ENCODE measurements at regions not wholly inside any gene's neighbourhood (a gene's known extent, or its start where the extent isn't known, plus 50 kb on each side); places are given as distances from the start of the nearest gene placed in this dataset.
"Not testable (repeated sequence)": the region's sequence is repeated elsewhere in the genome, so short reads cannot be mapped to it uniquely, and the experiment has no call there.

DNA sequence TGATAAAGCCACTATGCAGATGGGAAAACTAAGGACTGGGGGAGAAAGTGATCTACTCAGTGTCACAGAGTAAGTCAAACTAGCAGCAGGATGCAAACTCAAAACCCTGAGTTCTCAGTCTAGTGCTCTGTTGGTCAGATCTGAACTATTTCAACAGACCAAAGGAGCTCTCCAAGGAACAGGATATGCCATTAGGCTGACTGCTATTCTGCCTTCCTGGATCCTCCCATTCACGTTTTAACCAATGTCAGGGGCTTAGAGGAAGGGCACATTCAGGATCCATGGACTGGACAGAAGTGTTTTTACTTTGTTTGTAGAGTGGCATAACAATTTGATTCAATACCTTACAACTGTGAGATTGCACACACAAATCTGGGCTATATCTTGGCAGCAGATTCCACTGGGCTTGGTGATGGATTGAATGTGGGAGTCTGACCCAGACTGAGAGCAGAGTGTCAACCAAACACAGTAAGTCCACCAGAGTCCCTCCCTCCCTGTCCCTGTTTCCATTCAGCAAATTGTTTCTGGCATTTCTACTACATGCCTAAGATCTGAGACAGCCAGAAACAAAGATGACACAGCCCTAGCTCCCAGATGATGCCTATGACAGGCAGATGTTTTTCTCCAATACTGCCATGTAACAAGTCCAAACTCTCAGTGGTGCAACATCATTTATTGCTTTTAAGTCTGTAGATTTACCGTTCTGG, 337.8 kb upstream of the CDH5 start:
- H3K9me3 ChIP-seq (ENCODE audit: control insufficient read depth, low read length, poor library complexity, severe bottlenecking): no peaks in the 10 kb centered on the region
- no peak for DNase-seq
- peaks cover 4% of the 10 kb centered on the region for H3K27me3 Mint-ChIP-seq
- H3K36me3 Mint-ChIP-seq (ENCODE audit: low read depth): no peaks in the 10 kb centered on the region
- H3K27ac Mint-ChIP-seq: no peak overlapping the region
- H3K4me3 Mint-ChIP-seq: no peak overlapping the region
- ATAC-seq: no peak
- no peaks in the 10 kb centered on the region for H3K4me1 Mint-ChIP-seq

DNA sequence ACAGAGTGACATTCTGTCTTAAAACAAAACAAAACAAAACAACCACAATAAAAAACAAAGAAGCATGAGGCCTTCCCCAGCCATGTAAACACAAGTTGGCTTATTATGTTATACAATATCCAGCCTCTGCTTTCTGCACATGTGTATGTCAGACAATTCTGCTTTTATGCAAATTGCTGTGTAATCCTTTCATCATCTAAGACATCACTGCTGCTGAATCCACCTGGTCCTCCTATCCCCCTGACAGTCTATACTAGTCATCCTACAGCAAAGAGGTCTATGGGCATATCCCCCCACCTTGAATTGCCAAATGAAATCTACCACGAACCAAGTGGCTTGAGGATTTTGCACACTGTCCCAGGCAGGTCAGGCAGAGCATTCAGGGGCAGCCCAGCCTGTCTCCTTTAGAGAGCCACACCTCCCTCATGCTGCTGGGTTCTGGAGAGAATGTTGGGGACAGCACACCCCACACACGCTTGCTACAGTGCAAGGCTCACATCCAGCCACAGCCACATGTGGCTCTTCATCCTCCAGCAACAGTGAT, 339.6 kb upstream of the CDH5 start:
- H3K4me1 Mint-ChIP-seq: no peaks in the 10 kb centered on the region
- ATAC-seq: no peak
- DNase-seq: no peak
- no peaks in the 10 kb centered on the region for H3K36me3 Mint-ChIP-seq (ENCODE audit: low read depth)
- no peaks in the 10 kb centered on the region for H3K9me3 ChIP-seq (ENCODE audit: control insufficient read depth, low read length, poor library complexity, severe bottlenecking)
- no peak overlapping the region for H3K4me3 Mint-ChIP-seq
- no peaks in the 10 kb centered on the region for H3K27me3 Mint-ChIP-seq
- no peak overlapping the region for H3K27ac Mint-ChIP-seq

- Mint-ChIP-seq H3K4me3 (no peak overlapping the region), H3K27me3 (no peaks in the 10 kb centered on the region), H3K4me1 (no peaks in the 10 kb centered on the region), H3K36me3 (ENCODE audit: low read depth) (no peaks in the 10 kb centered on the region), H3K27ac (no peak overlapping the region)
- DNase-seq: no peak
- ATAC-seq: no peak
- no peaks in the 10 kb centered on the region for H3K9me3 ChIP-seq (ENCODE audit: control insufficient read depth, low read length, poor library complexity, severe bottlenecking)
These were observed 340.3 kb upstream of the CDH5 start for GRCh38 chr16:66026211-66026610.

GRCh38 chr16:66025751-66026150, 340.7 kb upstream of the CDH5 start:
- Mint-ChIP-seq H3K4me1 (no peaks in the 10 kb centered on the region), H3K4me3 (no peak overlapping the region), H3K27ac (no peak overlapping the region), H3K36me3 (ENCODE audit: low read depth) (no peaks in the 10 kb centered on the region), H3K27me3 (no peaks in the 10 kb centered on the region)
- ATAC-seq (no peak), DNase-seq (no peak)
- H3K9me3 ChIP-seq (ENCODE audit: control insufficient read depth, low read length, poor library complexity, severe bottlenecking): no peaks in the 10 kb centered on the region

DNA sequence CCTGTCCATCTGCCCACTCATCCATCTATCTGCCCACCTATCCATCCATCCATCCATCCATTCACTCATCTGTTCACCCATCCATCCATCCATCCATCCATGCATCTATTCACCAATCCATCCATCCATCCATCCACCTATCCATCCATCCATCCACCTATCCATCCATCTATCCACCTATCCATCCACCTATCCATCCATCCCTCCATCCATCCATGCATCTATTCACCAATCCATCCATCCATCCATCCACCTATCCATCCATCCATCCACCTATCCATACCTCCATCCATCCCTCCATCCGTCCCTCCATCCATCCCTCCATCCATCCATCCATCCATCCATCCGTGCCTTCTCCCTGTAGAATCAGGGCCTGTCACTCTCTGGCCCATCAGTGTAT, 341.9 kb upstream of the CDH5 start:
- not testable (repeated sequence) for H3K4me1 Mint-ChIP-seq; H3K9me3 ChIP-seq (ENCODE audit: control insufficient read depth, low read length, poor library complexity, severe bottlenecking); H3K27ac Mint-ChIP-seq; ATAC-seq; H3K36me3 Mint-ChIP-seq (ENCODE audit: low read depth); H3K27me3 Mint-ChIP-seq; H3K4me3 Mint-ChIP-seq; DNase-seq

GRCh38 chr16:66023481-66023880, 343.0 kb upstream of the CDH5 start:
- ATAC-seq (no peak), DNase-seq (no peak)
- Mint-ChIP-seq H3K27ac (no peak overlapping the region), H3K4me3 (no peak overlapping the region), H3K4me1 (no peaks in the 10 kb centered on the region), H3K36me3 (ENCODE audit: low read depth) (no peaks in the 10 kb centered on the region), H3K27me3 (no peaks in the 10 kb centered on the region)
- no peaks in the 10 kb centered on the region for H3K9me3 ChIP-seq (ENCODE audit: control insufficient read depth, low read length, poor library complexity, severe bottlenecking)

DNA sequence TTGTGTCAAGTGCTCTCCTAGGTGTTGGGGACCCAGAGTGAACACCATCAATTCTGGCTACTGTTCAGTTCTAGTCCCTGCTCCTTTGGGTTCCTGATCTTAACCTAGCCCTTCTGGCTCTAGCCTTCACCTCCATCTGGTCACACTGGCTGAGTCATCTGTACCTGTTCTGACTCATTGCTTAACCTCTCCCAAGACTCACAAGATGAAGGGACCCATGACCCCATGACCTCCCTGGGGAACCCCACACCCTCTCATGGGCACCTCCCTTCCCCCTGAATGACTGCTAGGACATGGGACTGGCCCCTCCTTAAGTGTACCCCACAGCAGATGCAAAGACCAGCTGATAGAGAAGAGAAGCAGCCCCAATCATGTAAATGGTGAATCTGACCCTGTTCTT, 345.8 kb upstream of the CDH5 start:
- Mint-ChIP-seq H3K4me1 (no peaks in the 10 kb centered on the region), H3K4me3 (no peak overlapping the region), H3K36me3 (ENCODE audit: low read depth) (no peaks in the 10 kb centered on the region), H3K27me3 (no peaks in the 10 kb centered on the region), H3K27ac (no peak overlapping the region)
- DNase-seq (no peak), ATAC-seq (no peak)
- H3K9me3 ChIP-seq (ENCODE audit: control insufficient read depth, low read length, poor library complexity, severe bottlenecking): no peaks in the 10 kb centered on the region

DNA sequence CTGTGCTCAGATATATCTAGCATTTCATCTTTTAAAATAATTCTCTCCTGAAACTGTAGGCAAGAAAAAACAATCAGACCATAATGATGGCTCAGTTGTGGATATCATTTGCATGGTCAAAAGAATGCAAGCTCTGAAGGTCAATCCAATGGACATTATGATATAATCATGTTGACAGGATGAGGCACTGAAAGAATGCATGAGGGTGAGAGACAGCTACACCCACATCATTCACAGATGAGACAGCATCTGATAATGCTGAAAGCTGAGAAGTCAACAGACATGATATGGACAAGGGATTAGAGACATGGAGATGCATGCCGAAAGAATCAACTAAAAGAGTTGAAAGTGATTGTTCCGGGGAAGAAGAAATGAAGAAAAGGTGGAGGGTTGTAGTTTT, 346.4 kb upstream of the CDH5 start:
- H3K27me3 Mint-ChIP-seq: peaks cover 1% of the 10 kb centered on the region

DNA sequence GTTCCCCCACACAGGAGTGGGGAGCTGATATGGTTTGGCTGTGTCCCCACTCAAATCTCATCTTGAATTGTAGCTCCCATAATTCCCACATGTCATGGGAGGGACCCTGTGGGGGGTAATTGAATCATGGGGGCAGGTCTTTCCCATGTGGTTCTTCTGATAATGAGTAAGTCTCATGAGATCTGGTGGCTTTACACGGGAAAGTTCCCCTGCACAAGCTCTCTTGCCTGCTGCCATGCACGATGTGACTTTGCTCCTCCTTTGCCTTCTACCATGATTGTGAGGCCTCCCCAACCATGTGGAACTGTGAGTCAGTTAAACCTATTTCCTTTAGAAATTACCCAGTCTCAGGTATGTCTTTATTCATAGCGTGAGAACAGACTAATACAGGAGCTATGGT, 347.0 kb upstream of the CDH5 start:
- not testable (repeated sequence) for DNase-seq; ATAC-seq; H3K9me3 ChIP-seq (ENCODE audit: control insufficient read depth, low read length, poor library complexity, severe bottlenecking); H3K27ac Mint-ChIP-seq; H3K4me1 Mint-ChIP-seq; H3K27me3 Mint-ChIP-seq; H3K36me3 Mint-ChIP-seq (ENCODE audit: low read depth); H3K4me3 Mint-ChIP-seq

More for the DNA sequence above, 346.4 kb upstream of the CDH5 start:
- Mint-ChIP-seq H3K27ac (no peak overlapping the region), H3K4me3 (no peak overlapping the region), H3K4me1 (no peaks in the 10 kb centered on the region), H3K36me3 (ENCODE audit: low read depth) (no peaks in the 10 kb centered on the region)
- H3K9me3 ChIP-seq (ENCODE audit: control insufficient read depth, low read length, poor library complexity, severe bottlenecking): no peaks in the 10 kb centered on the region
- ATAC-seq (no peak), DNase-seq (no peak)

- no peaks in the 10 kb centered on the region for H3K36me3 Mint-ChIP-seq (ENCODE audit: low read depth)
- no peak overlapping the region for H3K4me3 Mint-ChIP-seq
- ATAC-seq (no peak), DNase-seq (no peak)
- no peaks in the 10 kb centered on the region for H3K4me1 Mint-ChIP-seq
- H3K27ac Mint-ChIP-seq: no peak overlapping the region
- H3K9me3 ChIP-seq (ENCODE audit: control insufficient read depth, low read length, poor library complexity, severe bottlenecking): no peaks in the 10 kb centered on the region
- peaks cover 20% of the 10 kb centered on the region for H3K27me3 Mint-ChIP-seq
These were observed 352.3 kb upstream of the CDH5 start for GRCh38 chr16:66014221-66014620.

- Mint-ChIP-seq H3K27ac (no peak overlapping the region), H3K4me3 (no peak overlapping the region), H3K4me1 (no peaks in the 10 kb centered on the region), H3K27me3 (peaks cover 20% of the 10 kb centered on the region), H3K36me3 (ENCODE audit: low read depth) (no peaks in the 10 kb centered on the region)
- H3K9me3 ChIP-seq (ENCODE audit: control insufficient read depth, low read length, poor library complexity, severe bottlenecking): no peaks in the 10 kb centered on the region
- no peak for DNase-seq
- no peak for ATAC-seq
These were observed 353.0 kb upstream of the CDH5 start for GRCh38 chr16:66013486-66013885.

DNA sequence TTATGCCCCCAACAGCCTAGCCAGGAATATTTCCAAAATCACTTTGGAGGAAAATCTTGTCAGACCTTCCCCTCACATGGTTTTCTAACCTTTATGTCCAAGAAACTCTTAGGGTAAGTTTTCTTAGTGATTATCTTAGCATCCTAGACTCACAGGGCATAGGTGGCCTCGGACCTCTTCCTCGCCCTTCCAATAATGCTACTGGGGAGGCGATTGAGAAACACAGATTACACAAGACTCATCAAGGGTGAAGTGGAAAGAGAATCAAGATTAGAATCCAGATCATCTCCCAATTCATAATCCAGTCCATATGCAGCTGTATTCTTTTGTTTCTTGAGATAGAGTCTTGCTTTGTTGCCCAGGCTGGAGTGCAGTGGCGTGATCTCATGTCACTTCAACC, 358.4 kb upstream of the CDH5 start:
- peaks cover 5% of the 10 kb centered on the region for H3K27me3 Mint-ChIP-seq
- ATAC-seq (no peak), DNase-seq (no peak)
- H3K27ac Mint-ChIP-seq: no peak overlapping the region
- no peaks in the 10 kb centered on the region for H3K4me1 Mint-ChIP-seq
- no peaks in the 10 kb centered on the region for H3K9me3 ChIP-seq (ENCODE audit: control insufficient read depth, low read length, poor library complexity, severe bottlenecking)
- H3K36me3 Mint-ChIP-seq (ENCODE audit: low read depth): no peaks in the 10 kb centered on the region
- no peak overlapping the region for H3K4me3 Mint-ChIP-seq

DNA sequence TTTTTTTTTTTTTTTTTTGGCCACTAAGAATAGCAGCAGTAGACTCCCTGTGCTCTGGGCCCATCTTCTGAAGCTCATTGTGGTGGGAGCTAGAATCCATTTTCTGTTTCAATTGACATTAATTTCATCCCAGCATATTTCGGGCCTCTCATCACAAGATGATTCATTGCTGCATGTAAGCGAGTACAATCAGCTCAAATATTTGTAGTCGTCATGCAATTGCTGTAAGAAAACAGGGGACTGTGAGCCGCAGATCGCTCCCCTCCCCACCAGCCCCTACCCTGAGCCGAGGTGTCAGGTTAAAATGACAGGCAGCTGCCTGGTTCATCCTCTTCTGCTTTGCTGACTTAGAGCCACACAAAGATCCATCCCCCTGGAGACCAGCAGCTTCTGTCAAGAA, 358.8 kb upstream of the CDH5 start:
- H3K36me3 Mint-ChIP-seq (ENCODE audit: low read depth): no peaks in the 10 kb centered on the region
- no peaks in the 10 kb centered on the region for H3K4me1 Mint-ChIP-seq
- H3K4me3 Mint-ChIP-seq: no peak overlapping the region
- H3K27me3 Mint-ChIP-seq: peaks cover 5% of the 10 kb centered on the region
- DNase-seq (no peak), ATAC-seq (no peak)
- no peak overlapping the region for H3K27ac Mint-ChIP-seq
- no peaks in the 10 kb centered on the region for H3K9me3 ChIP-seq (ENCODE audit: control insufficient read depth, low read length, poor library complexity, severe bottlenecking)

GRCh38 chr16:66006485-66006884, 360.0 kb upstream of the CDH5 start:
- H3K27me3 Mint-ChIP-seq: peaks cover 5% of the 10 kb centered on the region
- H3K4me1 Mint-ChIP-seq: no peaks in the 10 kb centered on the region
- no peak overlapping the region for H3K4me3 Mint-ChIP-seq
- no peaks in the 10 kb centered on the region for H3K9me3 ChIP-seq (ENCODE audit: control insufficient read depth, low read length, poor library complexity, severe bottlenecking)
- ATAC-seq: no peak
- DNase-seq: no peak
- H3K27ac Mint-ChIP-seq: no peak overlapping the region
- no peaks in the 10 kb centered on the region for H3K36me3 Mint-ChIP-seq (ENCODE audit: low read depth)
